ENCODE measurements at regions not wholly inside any gene's neighbourhood (a gene's known extent, or its start where the extent isn't known, plus 50 kb on each side); places are given as distances from the start of the nearest gene placed in this dataset.

GRCh38 chr9:91100878-91101450 lies 260.8 kb downstream of the AUH start:
- Histone ChIP-seq H3K9me3 (no peaks in the 10 kb centered on the region), H3K4me3 (no peak overlapping the region), H3K36me3 (ENCODE audit: low read depth) (no peaks in the 10 kb centered on the region), H3K4me1 (ENCODE audit: low read depth) (no peaks in the 10 kb centered on the region)
- TF ChIP-seq, protein P1, sequence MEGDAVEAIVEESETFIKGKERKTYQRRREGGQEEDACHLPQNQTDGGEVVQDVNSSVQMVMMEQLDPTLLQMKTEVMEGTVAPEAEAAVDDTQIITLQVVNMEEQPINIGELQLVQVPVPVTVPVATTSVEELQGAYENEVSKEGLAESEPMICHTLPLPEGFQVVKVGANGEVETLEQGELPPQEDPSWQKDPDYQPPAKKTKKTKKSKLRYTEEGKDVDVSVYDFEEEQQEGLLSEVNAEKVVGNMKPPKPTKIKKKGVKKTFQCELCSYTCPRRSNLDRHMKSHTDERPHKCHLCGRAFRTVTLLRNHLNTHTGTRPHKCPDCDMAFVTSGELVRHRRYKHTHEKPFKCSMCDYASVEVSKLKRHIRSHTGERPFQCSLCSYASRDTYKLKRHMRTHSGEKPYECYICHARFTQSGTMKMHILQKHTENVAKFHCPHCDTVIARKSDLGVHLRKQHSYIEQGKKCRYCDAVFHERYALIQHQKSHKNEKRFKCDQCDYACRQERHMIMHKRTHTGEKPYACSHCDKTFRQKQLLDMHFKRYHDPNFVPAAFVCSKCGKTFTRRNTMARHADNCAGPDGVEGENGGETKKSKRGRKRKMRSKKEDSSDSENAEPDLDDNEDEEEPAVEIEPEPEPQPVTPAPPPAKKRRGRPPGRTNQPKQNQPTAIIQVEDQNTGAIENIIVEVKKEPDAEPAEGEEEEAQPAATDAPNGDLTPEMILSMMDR (IDR thresholded peaks at IDR 0.05): no peak
- peak; percentile 11 for ATAC-seq
- DNase-seq: no peak
- intact Hi-C loops (cut with DNase I, micrococcal nuclease): no loop called here

GRCh38 chr9:91101611-91102168 lies 260.0 kb downstream of the AUH start:
- intact Hi-C loops (cut with DNase I, micrococcal nuclease): no loop called here
- no peak overlapping the region for H3K4me3 ChIP-seq
- no peaks in the 10 kb centered on the region for H3K4me1 ChIP-seq (ENCODE audit: low read depth)
- H3K9me3 ChIP-seq: no peaks in the 10 kb centered on the region
- peak; percentile 78 for ATAC-seq
- DNase-seq: peak; percentile 46 to 76 (median 56)
- no peaks in the 10 kb centered on the region for H3K36me3 ChIP-seq (ENCODE audit: low read depth)
- TF ChIP-seq, protein P1 (IDR thresholded peaks at IDR 0.05): no peak

- TF ChIP-seq, protein P1 (IDR thresholded peaks at IDR 0.05): no peak
- DNase-seq: no peak
- Histone ChIP-seq H3K36me3 (ENCODE audit: low read depth) (no peaks in the 10 kb centered on the region), H3K4me1 (ENCODE audit: low read depth) (no peaks in the 10 kb centered on the region), H3K4me3 (no peak overlapping the region), H3K9me3 (no peaks in the 10 kb centered on the region)
- intact Hi-C loops (cut with DNase I, micrococcal nuclease): no loop called here
- ATAC-seq: no peak
These were observed 259.4 kb downstream of the AUH start for GRCh38 chr9:91102269-91102668.

GRCh38 chr9:91103931-91104330 lies 257.8 kb downstream of the AUH start:
- intact Hi-C loops (cut with DNase I, micrococcal nuclease): no loop called here
- H3K36me3 ChIP-seq (ENCODE audit: low read depth): no peaks in the 10 kb centered on the region
- no peaks in the 10 kb centered on the region for H3K9me3 ChIP-seq
- ATAC-seq (no peak), DNase-seq (no peak)
- H3K4me3 ChIP-seq: no peak overlapping the region
- TF ChIP-seq, protein P1 (IDR thresholded peaks at IDR 0.05): no peak
- no peaks in the 10 kb centered on the region for H3K4me1 ChIP-seq (ENCODE audit: low read depth)

DNA sequence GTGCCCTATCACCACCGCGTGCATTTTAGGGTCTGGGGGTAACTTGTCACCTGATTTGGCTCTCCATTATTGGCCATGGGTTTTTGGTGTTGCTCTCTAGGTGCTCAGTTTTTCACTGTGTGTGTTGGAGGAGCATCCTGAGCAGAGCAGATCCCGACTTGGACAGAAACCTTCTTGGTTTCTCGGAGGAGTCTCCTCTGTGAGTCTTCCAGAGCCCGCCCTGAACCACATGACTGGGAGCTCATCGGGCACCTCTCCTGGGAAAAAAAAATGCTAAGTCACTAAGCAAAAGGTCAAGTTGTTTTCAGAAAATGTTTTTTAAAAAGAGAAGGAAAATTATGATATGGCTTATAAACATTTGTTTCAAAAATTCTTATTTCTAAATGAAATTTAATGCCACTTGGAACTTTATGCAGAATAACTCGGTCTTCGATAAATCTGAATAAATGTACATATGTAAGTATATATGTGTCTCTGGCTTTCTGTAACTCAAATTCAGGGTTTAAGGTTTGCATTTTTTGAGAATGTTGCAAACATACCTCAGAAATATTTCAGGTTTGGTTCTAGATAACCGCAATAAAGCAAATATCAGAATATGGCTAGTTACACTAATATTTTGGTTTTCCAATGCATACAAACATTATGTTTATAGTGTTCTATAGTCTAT lies 255.2 kb downstream of the AUH start:
- intact Hi-C loops (cut with DNase I, micrococcal nuclease): no loop called here
- H3K9me3 ChIP-seq: peaks cover 7% of the 10 kb centered on the region
- no peak for DNase-seq

More for the DNA sequence above, 255.2 kb downstream of the AUH start:
- Histone ChIP-seq H3K36me3 (ENCODE audit: low read depth) (no peaks in the 10 kb centered on the region), H3K4me3 (no peak overlapping the region), H3K4me1 (ENCODE audit: low read depth) (no peaks in the 10 kb centered on the region)
- TF ChIP-seq, protein P1 (IDR thresholded peaks at IDR 0.05): no peak
- ATAC-seq: no peak
